Nephron progenitor cell (in vitro differentiated cells): ENCODE measurements at regions not wholly inside any gene's neighbourhood (a gene's known extent, or its start where the extent isn't known, plus 50 kb on each side); places are given as distances from the start of the nearest gene placed in this dataset.

Experiments
- DNase-seq: peaks from one replicate; pipeline ENCODE4 v3.0.0; 2021
- H3K27ac Mint-ChIP-seq: 2 replicates; pipeline ENCODE4 v1.8.0; 2021; ENCODE audit warnings: mild to moderate bottlenecking, moderate library complexity, mixed read lengths
- H3K27me3 Mint-ChIP-seq: 2 replicates; pipeline ENCODE4 v1.8.0; 2021; ENCODE audit warnings: mild to moderate bottlenecking, low read depth, mixed read lengths; ENCODE audit not compliant: poor library complexity
- H3K36me3 Mint-ChIP-seq: 2 replicates; pipeline ENCODE4 v1.8.0; 2021; ENCODE audit warnings: low read depth, mixed read lengths
- H3K4me1 Mint-ChIP-seq: 2 replicates; pipeline ENCODE4 v1.8.0; 2021; ENCODE audit warnings: mixed read lengths
- H3K4me3 Mint-ChIP-seq: 2 replicates; pipeline ENCODE4 v1.8.0; 2021; ENCODE audit warnings: mild to moderate bottlenecking, moderate library complexity, mixed read lengths
- H3K9me3 Mint-ChIP-seq: 2 replicates; pipeline ENCODE4 v1.8.0; 2021; ENCODE audit warnings: mild to moderate bottlenecking, moderate library complexity, mixed read lengths
- CTCF ChIP-seq: fragments of 200-600 bp; sonication (generic); IDR thresholded peaks from 2 replicates; pipeline ENCODE4 v1.5.0; 2021; ENCODE audit warnings: antibody characterized with exemption

- no peak for DNase-seq
- no peak overlapping the region for H3K4me3 Mint-ChIP-seq
- no peaks in the 10 kb centered on the region for H3K4me1 Mint-ChIP-seq
- TF ChIP-seq CTCF = no peak
- H3K36me3 Mint-ChIP-seq = no peaks in the 10 kb centered on the region
- H3K27ac Mint-ChIP-seq = no peak overlapping the region
- no peaks in the 10 kb centered on the region for H3K9me3 Mint-ChIP-seq
- H3K27me3 Mint-ChIP-seq = peaks cover 5% of the 10 kb centered on the region
These were observed 231.8 kb downstream of the KCNS3 start for GRCh38 chr2:18110222-18110621.

- Mint-ChIP-seq H3K9me3 (no peaks in the 10 kb centered on the region), H3K27me3 (peaks cover 10% of the 10 kb centered on the region), H3K4me1 (no peaks in the 10 kb centered on the region), H3K27ac (no peak overlapping the region), H3K36me3 (no peaks in the 10 kb centered on the region), H3K4me3 (no peak overlapping the region)
- no peak for DNase-seq
- TF ChIP-seq CTCF = no peak
These were observed 228.4 kb downstream of the KCNS3 start for GRCh38 chr2:18106841-18107240.

- H3K27ac Mint-ChIP-seq = no peak overlapping the region
- DNase-seq = no peak
- no peaks in the 10 kb centered on the region for H3K4me1 Mint-ChIP-seq
- no peaks in the 10 kb centered on the region for H3K9me3 Mint-ChIP-seq
- H3K27me3 Mint-ChIP-seq = peaks cover 10% of the 10 kb centered on the region
- TF ChIP-seq CTCF = no peak
- no peak overlapping the region for H3K4me3 Mint-ChIP-seq
- H3K36me3 Mint-ChIP-seq = no peaks in the 10 kb centered on the region
These were observed 227.5 kb downstream of the KCNS3 start for GRCh38 chr2:18105929-18106328.

- DNase-seq = no peak
- no peak for TF ChIP-seq CTCF
- no peak overlapping the region for H3K27ac Mint-ChIP-seq
- peaks cover 4% of the 10 kb centered on the region for H3K27me3 Mint-ChIP-seq
- no peaks in the 10 kb centered on the region for H3K36me3 Mint-ChIP-seq
- no peak overlapping the region for H3K4me3 Mint-ChIP-seq
- H3K9me3 Mint-ChIP-seq = no peaks in the 10 kb centered on the region
- no peaks in the 10 kb centered on the region for H3K4me1 Mint-ChIP-seq
These were observed 226.2 kb downstream of the KCNS3 start for GRCh38 chr2:18104595-18105224.

- H3K27ac Mint-ChIP-seq = no peak overlapping the region
- no peak for DNase-seq
- peaks cover 6% of the 10 kb centered on the region for H3K4me1 Mint-ChIP-seq
- no peak for TF ChIP-seq CTCF
- H3K27me3 Mint-ChIP-seq = no peaks in the 10 kb centered on the region
- H3K36me3 Mint-ChIP-seq = no peaks in the 10 kb centered on the region
- no peaks in the 10 kb centered on the region for H3K9me3 Mint-ChIP-seq
- H3K4me3 Mint-ChIP-seq = no peak overlapping the region
These were observed 218.5 kb downstream of the KCNS3 start for GRCh38 chr2:18096836-18097405.

- H3K36me3 Mint-ChIP-seq = no peaks in the 10 kb centered on the region
These were observed 215.8 kb downstream of the KCNS3 start for GRCh38 chr2:18094277-18094676.

More at GRCh38 chr2:18094277-18094676, 215.8 kb downstream of the KCNS3 start:
- no peak for TF ChIP-seq CTCF
- Mint-ChIP-seq H3K27me3 (peaks cover under 1% of the 10 kb centered on the region), H3K9me3 (no peaks in the 10 kb centered on the region), H3K4me3 (no peak overlapping the region), H3K27ac (no peak overlapping the region), H3K4me1 (peaks cover 6% of the 10 kb centered on the region)
- DNase-seq = no peak
